Nephron (organoid): ENCODE measurements at regions not wholly inside any gene's neighbourhood (a gene's known extent, or its start where the extent isn't known, plus 50 kb on each side); places are given as distances from the start of the nearest gene placed in this dataset.

Experiments
- H3K27ac Mint-ChIP-seq, 3 experiments: 2 replicates each; pipeline ENCODE4 v1.8.0; 2020; ENCODE audit warnings: mixed read lengths in 3 of 3, mild to moderate bottlenecking in 2 of 3, moderate library complexity in 1 of 3
- H3K27me3 Mint-ChIP-seq: 2 replicates; pipeline ENCODE4 v1.8.0; 2021; ENCODE audit warnings: low read depth, mild to moderate bottlenecking, moderate library complexity, mixed read lengths
- H3K36me3 Mint-ChIP-seq: 2 replicates; pipeline ENCODE4 v1.8.0; 2020; ENCODE audit warnings: low read depth, mixed read lengths
- H3K4me1 Mint-ChIP-seq: 2 replicates; pipeline ENCODE4 v1.8.0; 2020; ENCODE audit warnings: mixed read lengths
- H3K4me3 Mint-ChIP-seq, 3 experiments: 2 replicates each; pipeline ENCODE4 v1.8.0; 2020; ENCODE audit warnings: mild to moderate bottlenecking in 3 of 3, mixed read lengths in 3 of 3, moderate library complexity in 2 of 3
- H3K9me3 Mint-ChIP-seq: 2 replicates; pipeline ENCODE4 v1.8.0; 2020; ENCODE audit warnings: mixed read lengths
- TF ChIP-seq, protein P1 (sequence below), 3 experiments: fragments of 200-600 bp; sonication (generic); IDR thresholded peaks; one replicate each; pipeline ENCODE4 v1.5.0; 2021; ENCODE audit warnings: antibody characterized with exemption in 3 of 3; ENCODE audit not compliant: unreplicated experiment in 3 of 3

DNA sequence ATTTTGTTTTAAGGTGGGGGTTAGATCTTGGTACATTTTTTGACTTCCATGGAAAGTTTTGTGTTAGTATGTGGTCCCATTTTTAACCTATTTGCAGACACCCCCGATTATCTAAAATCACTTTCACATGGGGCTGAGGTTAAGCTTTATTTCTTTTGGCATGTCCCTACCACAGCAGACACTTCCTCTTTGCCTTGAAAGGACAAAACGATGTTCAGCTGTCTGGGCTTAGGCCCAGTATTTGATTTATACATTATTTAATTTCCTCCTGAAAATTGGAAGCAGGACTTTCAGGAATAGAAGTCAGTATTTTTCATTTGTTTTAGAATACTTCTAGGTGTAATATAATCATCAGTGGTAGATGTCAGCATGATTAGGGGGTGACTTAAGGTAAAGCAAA, 112.4 kb upstream of the SPRY1 start:
- Mint-ChIP-seq H3K9me3 (peaks cover 19% of the 10 kb centered on the region), H3K4me3 (peak overlapping the region in 1 of 3 experiments; percentile 1), H3K4me1 (peaks cover 32% of the 10 kb centered on the region), H3K27me3 (no peaks in the 10 kb centered on the region), H3K27ac (peak overlapping the region; percentile 66 to 82 (median 79)), H3K36me3 (peaks cover 16% of the 10 kb centered on the region)
- TF ChIP-seq, protein P1, sequence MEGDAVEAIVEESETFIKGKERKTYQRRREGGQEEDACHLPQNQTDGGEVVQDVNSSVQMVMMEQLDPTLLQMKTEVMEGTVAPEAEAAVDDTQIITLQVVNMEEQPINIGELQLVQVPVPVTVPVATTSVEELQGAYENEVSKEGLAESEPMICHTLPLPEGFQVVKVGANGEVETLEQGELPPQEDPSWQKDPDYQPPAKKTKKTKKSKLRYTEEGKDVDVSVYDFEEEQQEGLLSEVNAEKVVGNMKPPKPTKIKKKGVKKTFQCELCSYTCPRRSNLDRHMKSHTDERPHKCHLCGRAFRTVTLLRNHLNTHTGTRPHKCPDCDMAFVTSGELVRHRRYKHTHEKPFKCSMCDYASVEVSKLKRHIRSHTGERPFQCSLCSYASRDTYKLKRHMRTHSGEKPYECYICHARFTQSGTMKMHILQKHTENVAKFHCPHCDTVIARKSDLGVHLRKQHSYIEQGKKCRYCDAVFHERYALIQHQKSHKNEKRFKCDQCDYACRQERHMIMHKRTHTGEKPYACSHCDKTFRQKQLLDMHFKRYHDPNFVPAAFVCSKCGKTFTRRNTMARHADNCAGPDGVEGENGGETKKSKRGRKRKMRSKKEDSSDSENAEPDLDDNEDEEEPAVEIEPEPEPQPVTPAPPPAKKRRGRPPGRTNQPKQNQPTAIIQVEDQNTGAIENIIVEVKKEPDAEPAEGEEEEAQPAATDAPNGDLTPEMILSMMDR (IDR thresholded peaks at IDR 0.05; ENCODE audit: unreplicated experiment in 3 of 3) = no peak

DNA sequence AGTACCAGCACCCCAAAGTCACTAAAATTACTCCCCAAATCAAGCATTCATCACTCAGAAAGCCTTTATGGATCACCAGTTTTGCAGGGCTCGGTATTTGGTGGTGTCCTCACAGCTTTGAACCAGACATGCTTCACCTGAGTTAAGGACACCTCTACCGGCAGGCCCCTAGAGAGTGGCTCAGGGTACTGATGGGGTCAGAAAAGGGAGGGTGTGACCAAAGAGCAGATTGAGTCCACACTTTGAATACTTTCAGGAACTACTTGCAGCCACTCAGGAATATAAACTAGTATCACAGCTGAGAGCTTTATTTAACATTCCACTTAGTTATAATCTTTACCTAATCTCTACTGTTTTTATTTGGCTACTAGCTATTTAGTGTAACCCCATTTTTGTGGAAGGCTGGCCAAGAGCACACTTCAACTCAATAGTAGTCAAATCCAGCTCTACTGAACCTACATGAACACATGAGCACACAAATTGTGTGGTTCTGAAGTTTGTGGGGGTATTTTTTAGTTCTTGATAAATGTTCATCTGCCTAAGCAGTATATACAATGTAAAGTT, 109.6 kb upstream of the SPRY1 start:
- H3K4me1 Mint-ChIP-seq = peaks cover 32% of the 10 kb centered on the region

DNA sequence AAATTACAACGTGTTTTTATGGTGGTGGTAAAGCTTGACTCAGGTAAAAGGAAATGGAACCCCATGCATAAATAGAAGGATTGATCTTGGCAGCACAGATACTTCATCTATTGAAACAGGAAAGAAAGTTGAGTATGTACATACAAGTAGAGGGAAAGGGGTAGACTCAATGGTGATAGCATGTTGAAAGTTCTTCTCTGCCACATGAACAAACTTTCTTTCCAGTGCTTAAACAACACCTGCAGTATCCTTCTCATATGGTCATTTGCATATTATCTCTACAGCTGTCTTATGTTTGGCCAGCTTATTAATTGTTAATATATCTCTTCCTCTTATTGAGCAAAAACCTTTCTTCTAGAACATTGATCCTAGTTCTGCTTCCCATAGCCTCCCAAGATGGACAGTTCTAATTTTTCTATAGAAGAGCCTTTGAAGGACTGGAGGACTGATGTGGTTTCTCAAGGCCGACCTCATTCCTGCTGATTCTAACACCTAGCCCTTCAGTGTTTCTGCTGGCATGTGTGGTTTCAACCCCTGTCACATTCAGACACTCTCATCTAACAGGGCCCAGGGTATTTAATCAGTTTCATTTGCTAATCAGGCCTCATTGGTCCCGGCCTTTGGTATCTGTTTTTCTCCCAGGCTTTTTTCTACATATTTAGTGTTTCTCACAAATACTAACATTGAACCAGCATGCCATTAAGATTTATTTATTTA, 108.1 kb upstream of the SPRY1 start:
- H3K36me3 Mint-ChIP-seq = peaks cover 48% of the 10 kb centered on the region
- TF ChIP-seq, protein P1 (IDR thresholded peaks at IDR 0.05; ENCODE audit: unreplicated experiment in 3 of 3) = no peak
- no peak overlapping the region for H3K4me3 Mint-ChIP-seq
- H3K9me3 Mint-ChIP-seq = peaks cover 56% of the 10 kb centered on the region
- H3K27ac Mint-ChIP-seq = no peak overlapping the region
- H3K4me1 Mint-ChIP-seq = peaks cover 26% of the 10 kb centered on the region
- H3K27me3 Mint-ChIP-seq = no peaks in the 10 kb centered on the region

More for the DNA sequence above, 109.6 kb upstream of the SPRY1 start:
- H3K9me3 Mint-ChIP-seq = peaks cover 47% of the 10 kb centered on the region
- H3K27ac Mint-ChIP-seq = peak overlapping the region in 1 of 3 experiments; percentile 20
- H3K27me3 Mint-ChIP-seq = no peaks in the 10 kb centered on the region
- TF ChIP-seq, protein P1 (IDR thresholded peaks at IDR 0.05; ENCODE audit: unreplicated experiment in 3 of 3) = no peak
- H3K4me3 Mint-ChIP-seq = no peak overlapping the region
- peaks cover 44% of the 10 kb centered on the region for H3K36me3 Mint-ChIP-seq

DNA sequence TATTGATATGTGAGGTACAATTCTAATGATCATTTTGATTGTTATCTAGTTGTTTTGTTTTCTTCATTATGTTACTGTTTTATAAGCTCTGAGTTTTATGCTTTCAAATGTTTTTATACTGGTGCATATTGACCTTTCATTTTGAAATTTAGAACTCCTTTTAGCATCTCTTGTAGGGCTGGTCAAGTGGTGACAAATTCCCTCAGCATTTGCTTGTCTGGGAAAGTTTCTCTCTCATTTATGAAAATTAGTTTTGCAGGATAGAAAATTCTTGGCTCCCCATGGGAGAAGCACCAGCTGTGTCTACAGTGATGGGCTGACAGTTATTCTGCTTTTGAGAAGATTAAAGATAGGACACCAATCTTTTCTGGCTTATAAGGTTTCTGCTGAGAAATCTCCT, 105.3 kb upstream of the SPRY1 start:
- H3K27ac Mint-ChIP-seq = no peak overlapping the region
- H3K4me3 Mint-ChIP-seq = no peak overlapping the region
- peaks cover 6% of the 10 kb centered on the region for H3K4me1 Mint-ChIP-seq
- H3K27me3 Mint-ChIP-seq = no peaks in the 10 kb centered on the region
- H3K9me3 Mint-ChIP-seq = peaks cover 70% of the 10 kb centered on the region
- peaks cover 63% of the 10 kb centered on the region for H3K36me3 Mint-ChIP-seq
- TF ChIP-seq, protein P1 (IDR thresholded peaks at IDR 0.05; ENCODE audit: unreplicated experiment in 3 of 3) = no peak

DNA sequence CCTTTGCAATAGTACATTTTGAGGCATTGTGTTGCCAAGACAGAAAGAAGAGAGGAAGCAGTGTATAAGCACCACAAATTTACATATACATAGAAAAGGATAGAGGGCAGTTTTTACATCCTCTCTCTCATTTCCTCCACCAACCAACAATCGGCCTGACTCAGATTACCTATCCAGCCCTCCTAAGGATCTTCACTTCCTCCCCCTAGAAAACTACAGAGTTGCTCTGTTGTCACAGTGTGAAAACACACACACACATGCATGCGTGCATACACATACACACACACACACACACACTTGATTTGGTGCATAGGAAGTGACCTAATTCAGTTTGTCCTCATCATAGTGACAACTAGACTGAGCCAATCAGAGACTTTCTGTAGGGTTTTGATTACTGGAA, 98.8 kb upstream of the SPRY1 start:
- TF ChIP-seq, protein P1 (IDR thresholded peaks at IDR 0.05; ENCODE audit: unreplicated experiment in 3 of 3) = no peak
- Mint-ChIP-seq H3K36me3 (peaks cover 18% of the 10 kb centered on the region), H3K9me3 (peaks cover 17% of the 10 kb centered on the region), H3K27me3 (no peaks in the 10 kb centered on the region), H3K27ac (no peak overlapping the region), H3K4me3 (no peak overlapping the region), H3K4me1 (peaks cover 13% of the 10 kb centered on the region)

DNA sequence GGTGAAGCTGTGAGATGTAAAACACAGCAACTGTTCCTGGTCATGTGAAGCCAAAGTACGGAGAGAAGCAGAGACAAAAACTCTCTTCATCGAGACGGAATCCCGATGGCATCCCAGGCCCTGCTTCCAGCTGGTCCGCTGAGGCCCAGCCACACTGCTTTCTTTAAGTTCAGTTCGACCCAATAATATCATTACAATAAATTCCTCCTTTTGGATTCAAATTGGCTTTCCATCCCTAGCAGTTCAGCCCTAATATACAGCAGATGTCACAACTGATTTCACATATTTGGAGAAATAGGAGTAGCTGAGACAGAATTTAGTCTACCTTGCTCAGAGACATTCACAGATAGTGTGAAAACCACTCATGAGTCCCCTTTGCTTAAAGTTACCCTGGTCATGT, 98.3 kb upstream of the SPRY1 start:
- no peaks in the 10 kb centered on the region for H3K27me3 Mint-ChIP-seq
- no peak overlapping the region for H3K27ac Mint-ChIP-seq
- no peak overlapping the region for H3K4me3 Mint-ChIP-seq
- H3K4me1 Mint-ChIP-seq = peaks cover 13% of the 10 kb centered on the region
- peaks cover 18% of the 10 kb centered on the region for H3K36me3 Mint-ChIP-seq
- TF ChIP-seq, protein P1 (IDR thresholded peaks at IDR 0.05; ENCODE audit: unreplicated experiment in 3 of 3) = no peak
- peaks cover 16% of the 10 kb centered on the region for H3K9me3 Mint-ChIP-seq
